ENCODE measurements at regions not wholly inside any gene's neighbourhood (a gene's known extent, or its start where the extent isn't known, plus 50 kb on each side); places are given as distances from the start of the nearest gene placed in this dataset.

DNA sequence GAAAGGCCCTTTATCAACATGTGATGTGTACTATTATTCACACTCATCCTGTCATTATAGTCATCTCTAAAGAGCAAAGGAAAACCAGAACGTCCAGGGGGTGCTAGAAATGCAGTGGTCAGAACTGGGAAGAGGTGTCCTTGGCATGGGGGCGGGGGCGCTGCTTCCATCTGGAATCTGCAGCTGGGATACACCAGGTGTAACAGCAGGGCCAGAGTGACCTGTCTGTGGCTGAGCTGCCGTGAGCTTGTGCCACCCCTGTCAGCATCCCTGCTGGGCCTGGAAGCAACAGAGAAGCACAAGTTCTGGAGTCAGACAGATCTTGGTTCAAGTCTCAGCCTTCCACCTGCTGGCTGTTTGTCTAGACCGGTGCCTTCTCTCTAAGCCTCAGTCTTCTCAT, 263.3 kb upstream of the MVB12B start:
- Histone ChIP-seq H3K4me3 (ENCODE audit: low read depth, low read length) (no peak overlapping the region), H3K27ac (no peak overlapping the region), H3K36me3 (no peaks in the 10 kb centered on the region), H3K27me3 (ENCODE audit: insufficient read depth, low read depth, severe bottlenecking) (peaks cover 2% of the 10 kb centered on the region), H3K9me3 (ENCODE audit: severe bottlenecking) (peaks cover 7% of the 10 kb centered on the region)
- TF ChIP-seq, protein P1, sequence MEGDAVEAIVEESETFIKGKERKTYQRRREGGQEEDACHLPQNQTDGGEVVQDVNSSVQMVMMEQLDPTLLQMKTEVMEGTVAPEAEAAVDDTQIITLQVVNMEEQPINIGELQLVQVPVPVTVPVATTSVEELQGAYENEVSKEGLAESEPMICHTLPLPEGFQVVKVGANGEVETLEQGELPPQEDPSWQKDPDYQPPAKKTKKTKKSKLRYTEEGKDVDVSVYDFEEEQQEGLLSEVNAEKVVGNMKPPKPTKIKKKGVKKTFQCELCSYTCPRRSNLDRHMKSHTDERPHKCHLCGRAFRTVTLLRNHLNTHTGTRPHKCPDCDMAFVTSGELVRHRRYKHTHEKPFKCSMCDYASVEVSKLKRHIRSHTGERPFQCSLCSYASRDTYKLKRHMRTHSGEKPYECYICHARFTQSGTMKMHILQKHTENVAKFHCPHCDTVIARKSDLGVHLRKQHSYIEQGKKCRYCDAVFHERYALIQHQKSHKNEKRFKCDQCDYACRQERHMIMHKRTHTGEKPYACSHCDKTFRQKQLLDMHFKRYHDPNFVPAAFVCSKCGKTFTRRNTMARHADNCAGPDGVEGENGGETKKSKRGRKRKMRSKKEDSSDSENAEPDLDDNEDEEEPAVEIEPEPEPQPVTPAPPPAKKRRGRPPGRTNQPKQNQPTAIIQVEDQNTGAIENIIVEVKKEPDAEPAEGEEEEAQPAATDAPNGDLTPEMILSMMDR (IDR thresholded peaks at IDR 0.05; ENCODE audit: low read depth, low read length), result no peak
- no peak for DNase-seq

DNA sequence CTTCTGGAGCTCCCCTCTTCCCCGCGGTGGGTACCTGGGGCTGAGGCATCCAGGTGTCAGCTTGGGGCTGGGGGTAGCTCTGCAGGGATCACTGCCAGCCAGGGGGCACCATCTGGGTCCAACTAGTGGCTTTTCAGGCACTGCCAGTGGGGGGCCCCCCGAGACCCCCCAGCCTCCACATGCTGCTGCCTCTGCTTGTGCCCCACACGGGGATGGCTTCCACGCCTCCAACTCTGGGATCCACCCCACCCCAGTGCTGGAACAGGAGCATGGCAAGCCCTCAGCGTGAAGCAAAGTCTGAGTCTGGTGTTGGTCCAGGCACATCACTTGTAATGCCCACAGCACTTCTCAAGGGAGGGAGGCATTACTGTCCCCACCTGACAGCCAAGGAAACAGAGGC, 260.5 kb upstream of the MVB12B start:
- DNase-seq, result no peak
- Histone ChIP-seq H3K36me3 (no peaks in the 10 kb centered on the region), H3K4me3 (ENCODE audit: low read depth, low read length) (no peak overlapping the region), H3K27ac (no peak overlapping the region), H3K9me3 (ENCODE audit: severe bottlenecking) (peaks cover 7% of the 10 kb centered on the region), H3K27me3 (ENCODE audit: insufficient read depth, low read depth, severe bottlenecking) (peaks cover 2% of the 10 kb centered on the region)
- TF ChIP-seq, protein P1 (IDR thresholded peaks at IDR 0.05; ENCODE audit: low read depth, low read length), result no peak

DNA sequence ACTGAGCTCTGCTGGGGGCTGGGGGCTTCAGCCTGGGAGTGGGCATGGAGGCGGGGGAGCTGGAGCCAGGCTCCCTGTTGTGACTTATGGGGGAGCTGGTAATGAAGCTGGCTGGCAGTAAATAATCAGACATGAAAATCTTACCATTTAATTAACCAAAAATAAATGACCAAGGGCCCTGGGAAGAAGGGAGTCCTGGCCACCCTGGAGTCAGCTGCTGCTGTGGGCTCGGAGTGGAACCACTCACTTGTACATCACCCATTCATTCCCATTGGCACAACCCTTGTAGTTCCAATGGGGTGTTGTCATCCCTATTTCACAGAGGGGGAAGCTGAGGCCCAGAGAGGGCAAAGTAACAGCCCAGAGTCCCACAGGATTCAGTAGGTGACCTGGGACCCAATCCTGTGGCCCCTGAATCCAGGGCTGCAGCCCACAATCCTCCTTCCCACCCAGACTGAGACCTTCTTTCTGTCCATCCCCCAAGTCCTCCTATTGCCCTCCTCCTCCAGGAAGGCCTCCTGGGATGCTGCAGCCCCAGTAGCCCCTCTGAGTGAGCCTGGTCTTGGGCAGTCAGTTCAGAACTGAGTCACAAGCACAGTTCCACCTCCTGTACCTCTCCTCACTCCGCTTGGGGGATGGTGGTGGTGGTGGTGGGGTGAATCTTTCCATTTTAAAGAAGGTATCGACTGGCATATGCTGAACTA, 259.4 kb upstream of the MVB12B start:
- no peak overlapping the region for H3K27ac ChIP-seq
- no peak overlapping the region for H3K4me3 ChIP-seq (ENCODE audit: low read depth, low read length)
- H3K36me3 ChIP-seq, result no peaks in the 10 kb centered on the region
- peaks cover 7% of the 10 kb centered on the region for H3K9me3 ChIP-seq (ENCODE audit: severe bottlenecking)
- no peak for DNase-seq
- TF ChIP-seq, protein P1 (IDR thresholded peaks at IDR 0.05; ENCODE audit: low read depth, low read length), result no peak
- H3K27me3 ChIP-seq (ENCODE audit: insufficient read depth, low read depth, severe bottlenecking), result peaks cover 2% of the 10 kb centered on the region

DNA sequence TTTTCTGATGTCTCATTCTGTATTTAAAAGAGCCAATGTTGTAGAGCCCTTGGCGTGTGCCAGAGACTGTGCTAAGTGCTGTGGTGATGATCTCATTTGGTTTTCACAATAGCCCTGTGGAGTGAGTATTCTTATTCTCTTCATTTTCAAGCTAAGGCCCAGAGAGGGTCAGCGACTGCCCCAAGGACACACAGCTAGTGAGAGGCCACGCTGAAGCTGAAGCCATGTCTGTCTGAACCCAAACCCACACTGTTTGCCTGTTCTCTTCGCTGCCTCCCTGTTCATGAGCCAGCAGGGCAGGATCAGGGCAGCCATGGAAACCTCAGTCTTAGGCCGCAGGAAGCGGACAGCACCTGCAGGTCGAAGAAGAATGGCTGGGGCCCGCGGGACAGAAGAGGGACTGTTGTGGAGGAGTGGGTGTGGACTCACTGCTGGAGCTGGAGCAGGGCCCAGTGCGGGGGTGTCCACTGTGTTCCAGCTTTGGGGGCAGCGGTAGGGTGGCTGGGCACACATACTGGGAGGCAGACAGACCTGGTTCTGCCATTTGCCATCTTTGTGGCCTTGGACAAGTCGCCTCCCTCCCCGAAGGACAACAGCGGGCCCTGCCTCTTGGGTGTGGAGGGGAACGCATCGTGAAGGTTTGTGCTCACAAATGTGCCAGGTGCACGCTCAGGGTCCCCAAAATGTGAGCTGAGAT, 257.9 kb upstream of the MVB12B start:
- Histone ChIP-seq H3K36me3 (no peaks in the 10 kb centered on the region), H3K9me3 (ENCODE audit: severe bottlenecking) (peaks cover 4% of the 10 kb centered on the region), H3K27ac (no peak overlapping the region), H3K27me3 (ENCODE audit: insufficient read depth, low read depth, severe bottlenecking) (peaks cover 2% of the 10 kb centered on the region), H3K4me3 (ENCODE audit: low read depth, low read length) (no peak overlapping the region)
- DNase-seq, result no peak
- TF ChIP-seq, protein P1 (IDR thresholded peaks at IDR 0.05; ENCODE audit: low read depth, low read length), result no peak

DNA sequence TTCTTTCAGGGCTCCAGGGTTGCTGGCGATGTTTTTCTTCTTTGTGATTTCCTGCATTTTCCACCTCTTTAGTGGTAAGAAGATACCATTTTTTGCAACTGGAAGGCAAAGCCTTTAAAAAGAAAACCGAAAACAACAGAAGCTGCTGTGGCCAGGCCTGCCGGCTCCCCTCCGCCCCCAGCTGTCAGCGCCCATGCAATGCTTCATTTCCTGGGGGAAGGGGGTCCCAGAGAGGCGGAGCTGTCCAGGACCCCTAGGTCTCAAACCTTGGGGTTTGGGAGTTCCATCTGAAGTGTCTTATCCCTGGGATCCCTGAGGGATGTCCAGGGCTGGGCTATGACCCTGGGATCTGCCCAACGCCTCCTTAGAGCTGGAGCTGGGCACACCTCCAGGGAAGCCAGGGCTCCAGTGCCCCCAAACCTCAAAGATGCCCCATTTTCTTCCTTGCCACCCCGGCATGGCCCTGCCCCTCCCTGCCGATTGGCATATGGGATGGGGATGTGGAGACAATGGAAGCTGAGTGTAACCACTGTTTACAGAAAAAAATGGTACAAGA, 257.2 kb upstream of the MVB12B start:
- no peak for DNase-seq
- TF ChIP-seq, protein P1 (IDR thresholded peaks at IDR 0.05; ENCODE audit: low read depth, low read length), result no peak
- H3K27ac ChIP-seq, result no peak overlapping the region
- H3K4me3 ChIP-seq (ENCODE audit: low read depth, low read length), result no peak overlapping the region
- H3K36me3 ChIP-seq, result no peaks in the 10 kb centered on the region
- H3K27me3 ChIP-seq (ENCODE audit: insufficient read depth, low read depth, severe bottlenecking), result peaks cover 2% of the 10 kb centered on the region
- H3K9me3 ChIP-seq (ENCODE audit: severe bottlenecking), result peaks cover 4% of the 10 kb centered on the region
